ENCODE measurements at regions not wholly inside any gene's neighbourhood (a gene's known extent, or its start where the extent isn't known, plus 50 kb on each side); places are given as distances from the start of the nearest gene placed in this dataset.
"Not testable (repeated sequence)": the region's sequence is repeated elsewhere in the genome, so short reads cannot be mapped to it uniquely, and the experiment has no call there.

DNA sequence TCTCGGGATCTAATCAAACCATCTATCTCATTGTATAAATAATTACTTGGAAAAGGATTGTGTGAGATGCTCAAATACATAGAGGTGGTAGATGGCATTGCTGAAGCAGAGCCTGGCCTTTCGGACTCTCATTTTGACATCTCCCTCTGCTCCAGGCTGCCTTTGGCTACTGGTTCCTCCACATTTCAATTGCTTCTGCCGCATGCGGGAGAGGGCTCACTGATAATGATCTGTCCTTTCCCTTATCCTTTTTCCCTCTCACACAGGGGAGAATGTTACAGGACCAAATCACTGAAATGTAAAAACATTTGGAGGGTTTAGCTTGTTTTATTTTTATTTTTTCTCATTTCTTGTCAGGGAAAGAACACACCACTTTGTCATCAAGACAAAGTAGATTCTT lies 380.6 kb upstream of the UBE2E3 start:
- Mint-ChIP-seq H3K9me3 (ENCODE audit: low read depth) (peaks cover 4% of the 10 kb centered on the region), H3K36me3 (ENCODE audit: low read depth) (no peaks in the 10 kb centered on the region), H3K4me3 (ENCODE audit: unreplicated experiment) (no peak overlapping the region), H3K27me3 (ENCODE audit: low read depth) (no peaks in the 10 kb centered on the region), H3K27ac (ENCODE audit: unreplicated experiment) (no peak overlapping the region), H3K4me1 (ENCODE audit: low read depth) (no peaks in the 10 kb centered on the region)
- TF ChIP-seq, protein P1, sequence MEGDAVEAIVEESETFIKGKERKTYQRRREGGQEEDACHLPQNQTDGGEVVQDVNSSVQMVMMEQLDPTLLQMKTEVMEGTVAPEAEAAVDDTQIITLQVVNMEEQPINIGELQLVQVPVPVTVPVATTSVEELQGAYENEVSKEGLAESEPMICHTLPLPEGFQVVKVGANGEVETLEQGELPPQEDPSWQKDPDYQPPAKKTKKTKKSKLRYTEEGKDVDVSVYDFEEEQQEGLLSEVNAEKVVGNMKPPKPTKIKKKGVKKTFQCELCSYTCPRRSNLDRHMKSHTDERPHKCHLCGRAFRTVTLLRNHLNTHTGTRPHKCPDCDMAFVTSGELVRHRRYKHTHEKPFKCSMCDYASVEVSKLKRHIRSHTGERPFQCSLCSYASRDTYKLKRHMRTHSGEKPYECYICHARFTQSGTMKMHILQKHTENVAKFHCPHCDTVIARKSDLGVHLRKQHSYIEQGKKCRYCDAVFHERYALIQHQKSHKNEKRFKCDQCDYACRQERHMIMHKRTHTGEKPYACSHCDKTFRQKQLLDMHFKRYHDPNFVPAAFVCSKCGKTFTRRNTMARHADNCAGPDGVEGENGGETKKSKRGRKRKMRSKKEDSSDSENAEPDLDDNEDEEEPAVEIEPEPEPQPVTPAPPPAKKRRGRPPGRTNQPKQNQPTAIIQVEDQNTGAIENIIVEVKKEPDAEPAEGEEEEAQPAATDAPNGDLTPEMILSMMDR (IDR thresholded peaks at IDR 0.05) = no peak
- no peak for DNase-seq (ENCODE audit: low spot score)

DNA sequence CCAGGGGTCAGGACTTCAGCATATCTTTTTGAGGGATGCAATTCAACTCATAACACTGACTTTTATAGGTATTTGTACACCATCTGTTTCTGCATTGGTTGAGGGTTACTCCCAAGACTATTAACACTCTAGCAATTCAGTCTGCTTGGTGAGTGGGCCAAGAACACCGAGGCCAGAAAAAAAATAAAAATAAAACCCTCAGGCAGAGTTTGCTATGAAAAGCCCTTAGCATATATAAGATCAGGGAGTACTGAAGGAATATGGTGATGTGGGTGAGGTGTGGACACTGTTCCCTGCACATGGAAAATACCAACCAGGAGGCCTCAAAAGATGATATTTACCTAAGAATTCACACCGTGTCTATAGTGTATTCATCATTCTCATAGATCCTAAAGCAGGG lies 383.2 kb upstream of the UBE2E3 start:
- Mint-ChIP-seq H3K4me3 (ENCODE audit: unreplicated experiment) (no peak overlapping the region), H3K9me3 (ENCODE audit: low read depth) (peaks cover 4% of the 10 kb centered on the region), H3K36me3 (ENCODE audit: low read depth) (no peaks in the 10 kb centered on the region), H3K27me3 (ENCODE audit: low read depth) (no peaks in the 10 kb centered on the region), H3K27ac (ENCODE audit: unreplicated experiment) (no peak overlapping the region), H3K4me1 (ENCODE audit: low read depth) (no peaks in the 10 kb centered on the region)
- TF ChIP-seq, protein P1 (IDR thresholded peaks at IDR 0.05) = no peak
- DNase-seq (ENCODE audit: low spot score) = no peak

DNA sequence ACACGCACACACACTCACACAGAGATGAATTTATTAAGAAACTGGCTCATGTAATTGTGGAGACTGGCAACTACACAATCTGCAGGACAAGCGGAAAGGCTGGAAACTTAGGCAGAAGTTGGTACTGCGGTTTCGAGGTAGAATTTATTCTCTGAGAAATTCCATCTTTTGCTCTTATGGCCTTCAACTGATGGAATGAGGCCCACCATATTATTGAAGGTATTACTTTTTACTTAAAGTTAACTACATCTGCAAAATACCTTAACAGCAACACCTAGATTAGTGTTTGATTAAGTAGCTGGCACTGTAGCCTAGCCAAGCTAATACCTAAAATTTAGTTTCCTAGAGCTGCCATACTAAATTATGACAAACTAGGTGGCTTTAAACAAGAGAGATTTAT lies 384.0 kb upstream of the UBE2E3 start:
- Mint-ChIP-seq H3K36me3 (ENCODE audit: low read depth) (no peaks in the 10 kb centered on the region), H3K27me3 (ENCODE audit: low read depth) (no peaks in the 10 kb centered on the region), H3K27ac (ENCODE audit: unreplicated experiment) (no peak overlapping the region), H3K9me3 (ENCODE audit: low read depth) (peaks cover 4% of the 10 kb centered on the region), H3K4me1 (ENCODE audit: low read depth) (no peaks in the 10 kb centered on the region), H3K4me3 (ENCODE audit: unreplicated experiment) (no peak overlapping the region)
- DNase-seq (ENCODE audit: low spot score) = no peak
- TF ChIP-seq, protein P1 (IDR thresholded peaks at IDR 0.05) = no peak

DNA sequence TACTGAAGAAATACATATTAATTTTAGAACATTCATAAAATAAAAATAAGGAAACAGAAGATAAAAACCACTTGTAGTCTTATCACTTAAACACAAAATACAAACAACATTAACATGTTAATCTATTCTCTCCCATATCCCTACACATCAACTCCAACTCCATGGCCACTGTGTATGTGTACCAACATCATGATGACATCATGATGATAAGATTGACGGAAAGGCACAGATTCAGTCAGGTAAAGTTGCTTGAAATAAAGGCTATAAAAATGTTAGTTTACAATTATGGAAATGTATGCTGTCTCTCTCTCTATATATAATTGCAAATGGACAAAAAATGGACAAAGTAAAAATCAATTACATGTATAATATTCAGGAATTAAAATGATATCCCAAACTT lies 388.5 kb upstream of the UBE2E3 start:
- DNase-seq (ENCODE audit: low spot score) = no peak
- Mint-ChIP-seq H3K4me3 (ENCODE audit: unreplicated experiment) (no peak overlapping the region), H3K9me3 (ENCODE audit: low read depth) (peaks cover 16% of the 10 kb centered on the region), H3K27ac (ENCODE audit: unreplicated experiment) (no peak overlapping the region), H3K27me3 (ENCODE audit: low read depth) (no peaks in the 10 kb centered on the region), H3K36me3 (ENCODE audit: low read depth) (peaks cover 2% of the 10 kb centered on the region), H3K4me1 (ENCODE audit: low read depth) (no peaks in the 10 kb centered on the region)
- TF ChIP-seq, protein P1 (IDR thresholded peaks at IDR 0.05) = no peak

DNA sequence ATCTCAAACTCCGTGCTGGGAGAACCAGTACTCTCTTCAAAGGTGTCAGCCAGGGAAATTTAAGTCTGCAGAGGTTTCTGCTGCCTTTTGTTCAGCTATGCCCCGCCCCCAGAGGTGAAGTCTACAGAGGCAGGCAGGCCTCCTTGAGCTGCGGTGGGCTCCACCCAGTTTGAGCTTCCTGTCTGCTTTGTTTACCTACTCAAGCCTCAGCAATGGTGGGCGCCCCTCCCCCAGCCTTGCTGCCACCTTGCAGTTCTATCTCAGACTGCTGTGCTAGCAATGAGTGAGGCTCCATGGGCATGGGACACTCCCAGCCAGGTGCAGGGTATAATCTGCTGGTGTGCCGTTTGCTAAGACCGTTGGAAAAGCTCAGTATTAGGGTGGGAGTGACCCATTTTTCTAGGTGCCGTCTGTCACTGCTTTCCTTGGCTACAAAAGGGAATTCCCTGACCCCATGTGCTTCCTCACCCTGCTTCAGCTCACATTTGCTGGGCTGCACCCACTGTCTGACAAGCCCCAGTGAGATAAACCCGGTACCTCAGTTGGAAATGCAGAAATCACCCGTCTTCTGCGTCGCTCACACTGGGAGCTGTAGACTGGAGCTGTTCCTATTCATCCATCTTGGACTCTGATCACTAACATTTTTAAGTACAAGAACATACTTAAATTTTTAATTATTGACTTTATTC lies 389.2 kb upstream of the UBE2E3 start:
- H3K27me3 Mint-ChIP-seq (ENCODE audit: low read depth); H3K4me1 Mint-ChIP-seq (ENCODE audit: low read depth); H3K27ac Mint-ChIP-seq (ENCODE audit: unreplicated experiment); H3K4me3 Mint-ChIP-seq (ENCODE audit: unreplicated experiment); H3K36me3 Mint-ChIP-seq (ENCODE audit: low read depth): not testable (repeated sequence)
- peaks cover 17% of the 10 kb centered on the region for H3K9me3 Mint-ChIP-seq (ENCODE audit: low read depth)
- DNase-seq (ENCODE audit: low spot score) = peak; percentile 38
